HEK293 (cell line): ENCODE measurements at regions not wholly inside any gene's neighbourhood (a gene's known extent, or its start where the extent isn't known, plus 50 kb on each side); places are given as distances from the start of the nearest gene placed in this dataset.

ENCODE experiments used
- CTCF ChIA-PET: fragments of 350-600 bp; formaldehyde crosslinking; extraction: SDS; loops from one replicate; lab custom pipeline; 2021; ENCODE audit warnings: antibody characterized with exemption; lab: Yijun Ruan, JAX
- POLR2A ChIA-PET: fragments of 300-600 bp; formaldehyde crosslinking; extraction: SDS; loops from one replicate; lab custom pipeline; 2020; ENCODE audit warnings: antibody characterized with exemption, inconsistent platforms; lab: Yijun Ruan, JAX
- H3K27ac ChIP-seq: fragments of 200-500 bp; sonication (Bioruptor generic); 2 replicates; pipeline ENCODE4 v1.5.1; 2014; ENCODE audit warnings: low read depth, low read length, control low read depth, inconsistent platforms; ENCODE audit errors: extremely low read depth
- H3K36me3 ChIP-seq, 2 experiments: fragments of 200-500 bp in 1 of 2; sonication (Bioruptor generic) in 1 of 2; 1 replicate in 1 of 2; 2 replicates in 1 of 2; pipeline ENCODE4 v1.5.1; 2014 to 2017; ENCODE audit warnings: inconsistent platforms in 2 of 2, low read length in 2 of 2; ENCODE audit not compliant: control insufficient read depth in 2 of 2, insufficient read depth in 1 of 2
- H3K4me1 ChIP-seq: fragments of 200-500 bp; sonication (Bioruptor generic); 2 replicates; pipeline ENCODE4 v1.5.1; 2014; ENCODE audit warnings: mild to moderate bottlenecking, low read length, inconsistent platforms; ENCODE audit not compliant: control insufficient read depth, insufficient read depth
- H3K4me3 ChIP-seq: 2 replicates; pipeline ENCODE4 v1.5.1; 2011; ENCODE audit warnings: low read depth, mild to moderate bottlenecking, control low read depth, low read length, moderate library complexity
- H3K9me3 ChIP-seq: fragments of 200-500 bp; sonication (Bioruptor generic); 2 replicates; pipeline ENCODE4 v1.5.1; 2014; ENCODE audit warnings: low read depth, low read length, inconsistent platforms; ENCODE audit not compliant: control insufficient read depth, insufficient read depth
- GLI2 ChIP-seq: fragments of 450-650 bp; formaldehyde crosslinking; IDR thresholded peaks from 2 replicates; pipeline ENCODE4; 2017; ENCODE audit warnings: missing biosample characterization, missing genetic modification characterization, low read depth, borderline replicate concordance
- KLF16 ChIP-seq: fragments of 450-650 bp; formaldehyde crosslinking; IDR thresholded peaks from 2 replicates; pipeline ENCODE4 v1.5.1; 2017; ENCODE audit warnings: missing biosample characterization, missing genetic modification characterization
- SETDB1 ChIP-seq: IDR thresholded peaks from one replicate; pipeline ENCODE4 v1.6.1; 2017; ENCODE audit warnings: mild to moderate bottlenecking, low read length, moderate library complexity, mixed read lengths; ENCODE audit not compliant: insufficient read length
- SP3 ChIP-seq: fragments of 450-650 bp; formaldehyde crosslinking; IDR thresholded peaks from 2 replicates; pipeline ENCODE4 v1.5.1; 2016; ENCODE audit warnings: missing biosample characterization, missing genetic modification characterization
- ZIC2 ChIP-seq: fragments of 450-650 bp; formaldehyde crosslinking; IDR thresholded peaks from 2 replicates; pipeline ENCODE4 v1.5.1; 2016; ENCODE audit warnings: missing biosample characterization, missing genetic modification characterization
- ZNF2 ChIP-seq: fragments of 450-650 bp; formaldehyde crosslinking; IDR thresholded peaks from 2 replicates; pipeline ENCODE4 v1.5.1; 2016; ENCODE audit warnings: missing biosample characterization, missing genetic modification characterization
- ZNF366 ChIP-seq: fragments of 450-650 bp; formaldehyde crosslinking; conservative IDR thresholded peaks from 2 replicates; pipeline ENCODE4 v1.5.1; 2016; ENCODE audit warnings: missing biosample characterization, missing genetic modification characterization
- ZNF521 ChIP-seq: fragments of 450-650 bp; formaldehyde crosslinking; IDR thresholded peaks from 2 replicates; pipeline ENCODE4 v1.5.1; 2017; ENCODE audit warnings: missing biosample characterization, mild to moderate bottlenecking, missing genetic modification characterization
- ZNF560 ChIP-seq: fragments of 450-650 bp; formaldehyde crosslinking; IDR thresholded peaks from 2 replicates; pipeline ENCODE4 v1.5.1; 2017; ENCODE audit warnings: missing biosample characterization, missing genetic modification characterization, borderline replicate concordance
- ZNF660 ChIP-seq: fragments of 450-650 bp; IDR thresholded peaks from 2 replicates; pipeline ENCODE4 v1.5.1; 2018; ENCODE audit warnings: missing biosample characterization, mild to moderate bottlenecking, missing genetic modification characterization
- ZSCAN23 ChIP-seq: fragments of 450-650 bp; formaldehyde crosslinking; IDR thresholded peaks from 2 replicates; pipeline ENCODE4 v1.5.1; 2016; ENCODE audit warnings: missing biosample characterization, missing genetic modification characterization
- TF ChIP-seq, protein P1 (sequence below): fragments of 450-650 bp; formaldehyde crosslinking; IDR thresholded peaks from 2 replicates; pipeline ENCODE4 v1.5.1; 2016; ENCODE audit warnings: missing biosample characterization, missing genetic modification characterization
- TF ChIP-seq, protein P2 (sequence below): fragments of 450-650 bp; formaldehyde crosslinking; IDR thresholded peaks from 2 replicates; pipeline ENCODE4 v1.5.1; 2016; ENCODE audit warnings: missing biosample characterization, missing genetic modification characterization, borderline replicate concordance
- TF ChIP-seq, protein P3 (sequence below): fragments of 450-650 bp; formaldehyde crosslinking; IDR thresholded peaks from 2 replicates; pipeline ENCODE4 v1.5.1; 2016; ENCODE audit warnings: missing biosample characterization, missing genetic modification characterization
- TF ChIP-seq, protein P4 (sequence below): fragments of 450-650 bp; formaldehyde crosslinking; IDR thresholded peaks from 2 replicates; pipeline ENCODE4 v1.5.1; 2016; ENCODE audit warnings: missing biosample characterization, missing genetic modification characterization

DNA sequence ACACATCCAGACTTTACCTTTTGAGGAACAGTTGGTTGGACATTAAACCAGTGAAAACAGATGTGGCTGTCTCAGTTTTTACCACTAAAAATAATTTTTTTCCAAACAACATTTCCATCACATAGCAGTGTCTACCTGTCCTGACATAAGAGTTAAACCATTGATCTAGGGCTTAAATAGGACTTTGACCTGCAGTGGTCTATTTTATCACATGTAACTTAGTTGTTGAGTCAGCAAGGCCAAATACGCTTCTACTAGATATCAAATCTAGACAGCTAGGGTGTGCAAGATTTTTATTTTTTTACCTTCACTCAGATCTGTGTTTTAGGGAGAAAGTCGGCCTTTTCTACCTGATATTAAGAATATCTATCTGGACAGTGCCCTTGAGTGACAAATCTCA, 88.8 kb upstream of the ZFP64 start:
- no peak overlapping the region for H3K4me3 ChIP-seq
- TF ChIP-seq ZNF560 (tag by site-specific recombination) (no peak), GLI2 (tag by site-specific recombination) (no peak)
- no peaks in the 10 kb centered on the region for H3K36me3 ChIP-seq
- no peaks in the 10 kb centered on the region for H3K9me3 ChIP-seq
- no peak overlapping the region for H3K27ac ChIP-seq
- CTCF ChIA-PET: no interaction called here
- no peaks in the 10 kb centered on the region for H3K4me1 ChIP-seq
- POLR2A ChIA-PET: no interaction called here

DNA sequence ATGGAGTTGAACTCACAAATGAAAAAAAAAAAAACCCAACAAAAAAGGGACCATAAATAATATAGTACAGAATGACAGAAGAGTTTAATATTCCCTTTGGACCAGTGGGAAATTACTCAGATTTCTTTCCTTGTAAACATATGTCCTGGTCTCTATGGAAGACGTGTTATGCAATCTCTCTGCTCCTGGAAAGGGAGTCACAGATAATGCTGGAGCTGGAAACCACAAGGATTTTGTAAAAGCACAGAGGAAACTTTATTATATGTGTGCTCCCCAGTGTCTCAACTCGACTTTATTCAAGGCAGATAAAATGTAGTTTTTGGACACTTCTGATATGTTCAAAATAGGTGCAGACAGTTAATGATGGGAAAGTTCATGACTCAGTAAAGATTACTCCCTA, 88.1 kb upstream of the ZFP64 start:
- TF ChIP-seq ZIC2 (tag by site-specific recombination) (no peak), SETDB1 (peak; percentile 35)
- Histone ChIP-seq H3K4me1 (no peaks in the 10 kb centered on the region), H3K36me3 (no peaks in the 10 kb centered on the region), H3K4me3 (no peak overlapping the region), H3K9me3 (no peaks in the 10 kb centered on the region), H3K27ac (no peak overlapping the region)
- CTCF ChIA-PET: no interaction called here
- POLR2A ChIA-PET: no interaction called here

DNA sequence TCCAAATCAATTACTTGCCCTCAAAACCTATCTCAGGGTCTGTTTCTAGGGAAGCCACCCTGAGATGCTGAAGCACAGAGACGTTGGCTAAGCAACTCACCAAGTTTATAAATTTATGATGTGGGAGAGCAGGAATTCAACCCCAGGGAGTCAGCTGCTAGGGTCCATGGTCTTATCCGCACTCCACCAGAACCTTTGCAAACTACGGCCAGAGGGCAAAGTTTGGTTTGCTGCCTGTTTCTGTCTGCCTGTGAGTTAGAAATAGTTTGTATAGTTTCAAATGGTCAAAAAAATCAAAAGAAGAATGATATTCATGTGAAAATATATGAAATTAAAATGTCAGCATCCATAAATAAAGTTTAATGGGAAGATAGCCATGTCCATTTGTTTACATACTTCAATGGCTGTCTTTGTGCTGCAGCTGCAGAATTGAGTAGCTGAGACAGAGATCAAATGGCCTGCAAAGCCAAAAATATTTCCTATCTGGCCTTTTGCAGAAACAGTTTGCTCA, 83.7 kb upstream of the ZFP64 start:
- Histone ChIP-seq H3K4me1 (no peaks in the 10 kb centered on the region), H3K27ac (no peak overlapping the region), H3K9me3 (no peaks in the 10 kb centered on the region), H3K36me3 (no peaks in the 10 kb centered on the region), H3K4me3 (no peak overlapping the region)
- TF ChIP-seq ZNF660 (tag by site-specific recombination) (no peak), SP3 (tag by site-specific recombination) (no peak), ZNF521 (tag by site-specific recombination) (no peak), ZNF366 (tag by site-specific recombination) (no peak), KLF16 (tag by site-specific recombination) (no peak), ZSCAN23 (no peak), ZNF2 (tag by site-specific recombination) (no peak)
- TF ChIP-seq, protein P1, sequence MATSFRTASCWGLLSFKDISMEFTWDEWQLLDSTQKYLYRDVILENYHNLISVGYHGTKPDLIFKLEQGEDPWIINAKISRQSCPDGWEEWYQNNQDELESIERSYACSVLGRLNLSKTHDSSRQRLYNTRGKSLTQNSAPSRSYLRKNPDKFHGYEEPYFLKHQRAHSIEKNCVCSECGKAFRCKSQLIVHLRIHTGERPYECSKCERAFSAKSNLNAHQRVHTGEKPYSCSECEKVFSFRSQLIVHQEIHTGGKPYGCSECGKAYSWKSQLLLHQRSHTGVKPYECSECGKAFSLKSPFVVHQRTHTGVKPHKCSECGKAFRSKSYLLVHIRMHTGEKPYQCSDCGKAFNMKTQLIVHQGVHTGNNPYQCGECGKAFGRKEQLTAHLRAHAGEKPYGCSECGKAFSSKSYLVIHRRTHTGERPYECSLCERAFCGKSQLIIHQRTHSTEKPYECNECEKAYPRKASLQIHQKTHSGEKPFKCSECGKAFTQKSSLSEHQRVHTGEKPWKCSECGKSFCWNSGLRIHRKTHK (tag by site-specific recombination): no peak
- TF ChIP-seq, protein P2, sequence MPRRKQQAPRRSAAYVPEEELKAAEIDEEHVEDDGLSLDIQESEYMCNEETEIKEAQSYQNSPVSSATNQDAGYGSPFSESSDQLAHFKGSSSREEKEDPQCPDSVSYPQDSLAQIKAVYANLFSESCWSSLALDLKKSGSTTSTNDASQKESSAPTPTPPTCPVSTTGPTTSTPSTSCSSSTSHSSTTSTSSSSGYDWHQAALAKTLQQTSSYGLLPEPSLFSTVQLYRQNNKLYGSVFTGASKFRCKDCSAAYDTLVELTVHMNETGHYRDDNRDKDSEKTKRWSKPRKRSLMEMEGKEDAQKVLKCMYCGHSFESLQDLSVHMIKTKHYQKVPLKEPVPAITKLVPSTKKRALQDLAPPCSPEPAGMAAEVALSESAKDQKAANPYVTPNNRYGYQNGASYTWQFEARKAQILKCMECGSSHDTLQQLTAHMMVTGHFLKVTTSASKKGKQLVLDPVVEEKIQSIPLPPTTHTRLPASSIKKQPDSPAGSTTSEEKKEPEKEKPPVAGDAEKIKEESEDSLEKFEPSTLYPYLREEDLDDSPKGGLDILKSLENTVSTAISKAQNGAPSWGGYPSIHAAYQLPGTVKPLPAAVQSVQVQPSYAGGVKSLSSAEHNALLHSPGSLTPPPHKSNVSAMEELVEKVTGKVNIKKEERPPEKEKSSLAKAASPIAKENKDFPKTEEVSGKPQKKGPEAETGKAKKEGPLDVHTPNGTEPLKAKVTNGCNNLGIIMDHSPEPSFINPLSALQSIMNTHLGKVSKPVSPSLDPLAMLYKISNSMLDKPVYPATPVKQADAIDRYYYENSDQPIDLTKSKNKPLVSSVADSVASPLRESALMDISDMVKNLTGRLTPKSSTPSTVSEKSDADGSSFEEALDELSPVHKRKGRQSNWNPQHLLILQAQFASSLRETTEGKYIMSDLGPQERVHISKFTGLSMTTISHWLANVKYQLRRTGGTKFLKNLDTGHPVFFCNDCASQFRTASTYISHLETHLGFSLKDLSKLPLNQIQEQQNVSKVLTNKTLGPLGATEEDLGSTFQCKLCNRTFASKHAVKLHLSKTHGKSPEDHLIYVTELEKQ (tag by site-specific recombination): no peak
- TF ChIP-seq, protein P3, sequence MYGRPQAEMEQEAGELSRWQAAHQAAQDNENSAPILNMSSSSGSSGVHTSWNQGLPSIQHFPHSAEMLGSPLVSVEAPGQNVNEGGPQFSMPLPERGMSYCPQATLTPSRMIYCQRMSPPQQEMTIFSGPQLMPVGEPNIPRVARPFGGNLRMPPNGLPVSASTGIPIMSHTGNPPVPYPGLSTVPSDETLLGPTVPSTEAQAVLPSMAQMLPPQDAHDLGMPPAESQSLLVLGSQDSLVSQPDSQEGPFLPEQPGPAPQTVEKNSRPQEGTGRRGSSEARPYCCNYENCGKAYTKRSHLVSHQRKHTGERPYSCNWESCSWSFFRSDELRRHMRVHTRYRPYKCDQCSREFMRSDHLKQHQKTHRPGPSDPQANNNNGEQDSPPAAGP: no peak
- TF ChIP-seq, protein P4, sequence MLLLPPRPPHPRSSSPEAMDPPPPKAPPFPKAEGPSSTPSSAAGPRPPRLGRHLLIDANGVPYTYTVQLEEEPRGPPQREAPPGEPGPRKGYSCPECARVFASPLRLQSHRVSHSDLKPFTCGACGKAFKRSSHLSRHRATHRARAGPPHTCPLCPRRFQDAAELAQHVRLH (tag by site-specific recombination): no peak
- ChIA-PET POLR2A (no interaction called here), CTCF (interaction anchor here (0.6 kb wide), 1 partner anchor 1242 kb away, joined by 4 read pairs; no protein-coding TSS in a partner anchor)
